ENCODE measurements at regions not wholly inside any gene's neighbourhood (a gene's known extent, or its start where the extent isn't known, plus 50 kb on each side); places are given as distances from the start of the nearest gene placed in this dataset.
"Not testable (repeated sequence)": the region's sequence is repeated elsewhere in the genome, so short reads cannot be mapped to it uniquely, and the experiment has no call there.

- Histone ChIP-seq H3K36me3 (ENCODE audit: control insufficient read depth, insufficient read depth, low read length) (no peaks in the 10 kb centered on the region), H3K9me3 (ENCODE audit: control insufficient read depth, insufficient read depth, low read length) (peaks cover 2% of the 10 kb centered on the region), H3K27ac (ENCODE audit: low read length) (no peak overlapping the region), H3K4me1 (ENCODE audit: control insufficient read depth, insufficient read depth, low read length) (peaks cover 13% of the 10 kb centered on the region), H3K27me3 (ENCODE audit: control insufficient read depth, insufficient read depth, low read length) (no peaks in the 10 kb centered on the region), H3K4me3 (ENCODE audit: low read length) (no peak overlapping the region)
- no peak for DNase-seq (ENCODE audit: low read depth, low spot score)
Observed at GRCh38 chr6:170005665-170006064, 254.2 kb downstream of the ERMARD start.

DNA sequence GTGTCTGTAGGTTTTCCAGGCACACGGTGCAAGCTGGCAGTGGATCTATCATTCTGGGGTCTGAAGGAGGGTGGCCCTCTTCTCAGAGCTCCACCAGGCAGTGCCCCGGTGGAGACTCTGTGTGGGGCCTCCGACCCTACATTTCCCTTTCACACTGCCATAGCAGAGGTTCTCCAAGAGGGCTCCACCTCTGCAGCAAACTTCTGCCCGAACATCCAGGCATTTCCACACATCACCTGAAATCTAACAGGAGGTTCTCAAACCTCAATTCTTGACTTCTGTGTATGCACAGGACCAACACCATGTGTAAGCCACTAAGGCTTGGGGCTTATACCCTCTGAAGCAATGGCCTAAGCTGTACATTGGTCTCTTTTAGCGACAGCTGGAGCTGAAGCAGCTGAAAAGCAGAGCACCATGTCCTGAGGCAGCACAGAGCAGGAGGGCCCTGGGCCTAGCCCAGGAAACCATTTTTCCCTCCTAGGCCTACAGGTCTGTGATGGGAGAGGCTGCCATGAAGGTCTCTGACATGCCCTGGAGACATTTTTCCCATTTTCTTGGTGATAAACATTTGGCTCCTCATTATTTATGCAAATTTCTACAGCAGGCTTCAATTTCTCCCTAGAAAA, 253.3 kb downstream of the ERMARD start:
- DNase-seq (ENCODE audit: low read depth, low spot score) = no peak
- Histone ChIP-seq H3K9me3 (ENCODE audit: control insufficient read depth, insufficient read depth, low read length) (peaks cover 2% of the 10 kb centered on the region), H3K36me3 (ENCODE audit: control insufficient read depth, insufficient read depth, low read length) (no peaks in the 10 kb centered on the region), H3K4me1 (ENCODE audit: control insufficient read depth, insufficient read depth, low read length) (peaks cover 12% of the 10 kb centered on the region), H3K27me3 (ENCODE audit: control insufficient read depth, insufficient read depth, low read length) (no peaks in the 10 kb centered on the region), H3K4me3 (ENCODE audit: low read length) (no peak overlapping the region), H3K27ac (ENCODE audit: low read length) (no peak overlapping the region)
- no CpG with 5 or more reads among the region's 5 CpGs for WGBS (ENCODE audit: insufficient coverage, insufficient read length)

GRCh38 chr6:170003451-170004160, 252.2 kb downstream of the ERMARD start:
- peaks cover 12% of the 10 kb centered on the region for H3K4me1 ChIP-seq (ENCODE audit: control insufficient read depth, insufficient read depth, low read length)
- H3K9me3 ChIP-seq (ENCODE audit: control insufficient read depth, insufficient read depth, low read length) = peaks cover 2% of the 10 kb centered on the region
- no peak overlapping the region for H3K27ac ChIP-seq (ENCODE audit: low read length)
- no peak overlapping the region for H3K4me3 ChIP-seq (ENCODE audit: low read length)
- no peak for DNase-seq (ENCODE audit: low read depth, low spot score)
- no CpG with 5 or more reads among the region's 1 CpG for WGBS (ENCODE audit: insufficient coverage, insufficient read length)
- no peaks in the 10 kb centered on the region for H3K36me3 ChIP-seq (ENCODE audit: control insufficient read depth, insufficient read depth, low read length)
- H3K27me3 ChIP-seq (ENCODE audit: control insufficient read depth, insufficient read depth, low read length) = no peaks in the 10 kb centered on the region

- no CpG with 5 or more reads among the region's 3 CpGs for WGBS (ENCODE audit: insufficient coverage, insufficient read length)
- no peak overlapping the region for H3K4me3 ChIP-seq (ENCODE audit: low read length)
- H3K36me3 ChIP-seq (ENCODE audit: control insufficient read depth, insufficient read depth, low read length) = no peaks in the 10 kb centered on the region
- peaks cover 2% of the 10 kb centered on the region for H3K9me3 ChIP-seq (ENCODE audit: control insufficient read depth, insufficient read depth, low read length)
- no peaks in the 10 kb centered on the region for H3K27me3 ChIP-seq (ENCODE audit: control insufficient read depth, insufficient read depth, low read length)
- DNase-seq (ENCODE audit: low read depth, low spot score) = no peak
- H3K27ac ChIP-seq (ENCODE audit: low read length) = no peak overlapping the region
- H3K4me1 ChIP-seq (ENCODE audit: control insufficient read depth, insufficient read depth, low read length) = peaks cover 8% of the 10 kb centered on the region; the same call in 1 of the 2 replicates
Observed at GRCh38 chr6:170003027-170003426, 251.6 kb downstream of the ERMARD start.

- not testable (repeated sequence) for DNase-seq (ENCODE audit: low read depth, low spot score); H3K27me3 ChIP-seq (ENCODE audit: control insufficient read depth, insufficient read depth, low read length); H3K36me3 ChIP-seq (ENCODE audit: control insufficient read depth, insufficient read depth, low read length); H3K27ac ChIP-seq (ENCODE audit: low read length); H3K9me3 ChIP-seq (ENCODE audit: control insufficient read depth, insufficient read depth, low read length); H3K4me3 ChIP-seq (ENCODE audit: low read length); H3K4me1 ChIP-seq (ENCODE audit: control insufficient read depth, insufficient read depth, low read length)
Observed at GRCh38 chr6:170001782-170002181, 250.4 kb downstream of the ERMARD start.

GRCh38 chr6:170000071-170000843, 248.8 kb downstream of the ERMARD start:
- DNase-seq (ENCODE audit: low read depth, low spot score) = no peak
- no peak overlapping the region for H3K4me3 ChIP-seq (ENCODE audit: low read length)
- no peak overlapping the region for H3K27ac ChIP-seq (ENCODE audit: low read length)
- H3K4me1 ChIP-seq (ENCODE audit: control insufficient read depth, insufficient read depth, low read length) = no peaks in the 10 kb centered on the region
- peaks cover 2% of the 10 kb centered on the region for H3K9me3 ChIP-seq (ENCODE audit: control insufficient read depth, insufficient read depth, low read length)
- H3K36me3 ChIP-seq (ENCODE audit: control insufficient read depth, insufficient read depth, low read length) = no peaks in the 10 kb centered on the region
- no CpG with 5 or more reads among the region's 8 CpGs for WGBS (ENCODE audit: insufficient coverage, insufficient read length)
- no peaks in the 10 kb centered on the region for H3K27me3 ChIP-seq (ENCODE audit: control insufficient read depth, insufficient read depth, low read length)

- no peak for DNase-seq (ENCODE audit: low read depth, low spot score)
- H3K4me3 ChIP-seq (ENCODE audit: low read length) = no peak overlapping the region
- no peaks in the 10 kb centered on the region; the same call in none of the 2 replicates for H3K9me3 ChIP-seq (ENCODE audit: control insufficient read depth, insufficient read depth, low read length)
- no peak overlapping the region for H3K27ac ChIP-seq (ENCODE audit: low read length)
- H3K27me3 ChIP-seq (ENCODE audit: control insufficient read depth, insufficient read depth, low read length) = no peaks in the 10 kb centered on the region
- WGBS (ENCODE audit: insufficient coverage, insufficient read length) = no CpG with 5 or more reads among the region's 7 CpGs
- H3K36me3 ChIP-seq (ENCODE audit: control insufficient read depth, insufficient read depth, low read length) = no peaks in the 10 kb centered on the region
- no peaks in the 10 kb centered on the region for H3K4me1 ChIP-seq (ENCODE audit: control insufficient read depth, insufficient read depth, low read length)
Observed at GRCh38 chr6:169999367-169999766, 247.9 kb downstream of the ERMARD start.

- no peaks in the 10 kb centered on the region; the same call in 1 of the 2 replicates for H3K9me3 ChIP-seq (ENCODE audit: control insufficient read depth, insufficient read depth, low read length)
- H3K4me1 ChIP-seq (ENCODE audit: control insufficient read depth, insufficient read depth, low read length) = no peaks in the 10 kb centered on the region
- no peak for DNase-seq (ENCODE audit: low read depth, low spot score)
- H3K27me3 ChIP-seq (ENCODE audit: control insufficient read depth, insufficient read depth, low read length) = no peaks in the 10 kb centered on the region
- no peaks in the 10 kb centered on the region for H3K36me3 ChIP-seq (ENCODE audit: control insufficient read depth, insufficient read depth, low read length)
- H3K4me3 ChIP-seq (ENCODE audit: low read length) = no peak overlapping the region
- WGBS (ENCODE audit: insufficient coverage, insufficient read length) = no CpG with 5 or more reads among the region's 7 CpGs
- no peak overlapping the region for H3K27ac ChIP-seq (ENCODE audit: low read length)
Observed at GRCh38 chr6:169998457-169998856, 247.0 kb downstream of the ERMARD start.

GRCh38 chr6:169997930-169998218, 246.5 kb downstream of the ERMARD start:
- H3K4me3 ChIP-seq (ENCODE audit: low read length) = no peak overlapping the region
- H3K27me3 ChIP-seq (ENCODE audit: control insufficient read depth, insufficient read depth, low read length) = no peaks in the 10 kb centered on the region
- no CpG with 5 or more reads among the region's 7 CpGs for WGBS (ENCODE audit: insufficient coverage, insufficient read length)
- DNase-seq (ENCODE audit: low read depth, low spot score) = no peak
- no peak overlapping the region for H3K27ac ChIP-seq (ENCODE audit: low read length)
- H3K36me3 ChIP-seq (ENCODE audit: control insufficient read depth, insufficient read depth, low read length) = no peaks in the 10 kb centered on the region
- no peaks in the 10 kb centered on the region for H3K4me1 ChIP-seq (ENCODE audit: control insufficient read depth, insufficient read depth, low read length)
- H3K9me3 ChIP-seq (ENCODE audit: control insufficient read depth, insufficient read depth, low read length) = no peaks in the 10 kb centered on the region; the same call in 1 of the 2 replicates

DNA sequence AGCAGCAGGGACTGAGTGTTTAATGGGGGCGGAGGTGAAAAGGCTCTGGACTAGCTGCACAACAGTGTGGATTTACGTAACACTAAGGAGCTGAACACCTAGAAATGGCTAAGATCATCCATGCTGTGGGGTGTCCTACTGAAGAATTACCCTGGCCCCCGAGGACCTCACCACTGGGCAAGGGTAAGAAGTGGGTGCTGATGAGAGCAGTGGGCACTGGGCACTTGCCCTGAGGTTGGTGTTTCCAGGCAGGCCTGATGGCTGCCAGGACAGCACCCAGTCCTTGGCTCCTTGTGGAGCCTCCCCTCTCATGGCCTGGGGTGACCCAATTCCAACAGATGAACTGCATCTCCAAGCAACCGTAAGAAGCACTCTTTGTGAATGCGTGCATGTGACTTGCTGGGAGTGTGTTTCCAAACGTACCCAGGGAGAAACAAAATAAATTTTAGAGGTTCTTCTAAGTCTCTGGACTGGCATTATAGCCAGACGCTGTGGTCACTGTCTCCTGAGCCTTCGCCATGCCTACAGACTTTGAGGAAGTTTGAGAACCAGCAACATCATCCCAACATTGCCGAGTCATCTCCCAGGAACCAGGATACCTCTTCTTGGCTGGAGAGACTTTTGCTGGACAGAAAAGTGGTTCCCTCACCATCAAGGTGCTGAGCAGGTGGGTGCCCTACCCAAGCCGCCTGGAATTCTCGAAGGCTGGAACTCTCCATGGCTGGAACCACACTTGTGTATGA, 245.9 kb downstream of the ERMARD start:
- Histone ChIP-seq H3K36me3 (ENCODE audit: control insufficient read depth, insufficient read depth, low read length) (no peaks in the 10 kb centered on the region), H3K27me3 (ENCODE audit: control insufficient read depth, insufficient read depth, low read length) (no peaks in the 10 kb centered on the region), H3K9me3 (ENCODE audit: control insufficient read depth, insufficient read depth, low read length) (no peaks in the 10 kb centered on the region), H3K4me3 (ENCODE audit: low read length) (no peak overlapping the region), H3K27ac (ENCODE audit: low read length) (no peak overlapping the region), H3K4me1 (ENCODE audit: control insufficient read depth, insufficient read depth, low read length) (no peaks in the 10 kb centered on the region)
- DNase-seq (ENCODE audit: low read depth, low spot score) = no peak
- WGBS (ENCODE audit: insufficient coverage, insufficient read length) = no CpG with 5 or more reads among the region's 11 CpGs
